GM13976 (cell line): ENCODE measurements at regions not wholly inside any gene's neighbourhood (a gene's known extent, or its start where the extent isn't known, plus 50 kb on each side); places are given as distances from the start of the nearest gene placed in this dataset.
A peak's percentile ranks its signal among the peaks of the same experiment; 100 is the strongest.

Experiments used
- DNase-seq: peaks from one replicate; pipeline ENCODE4 v3.0.0; 2012; ENCODE audit warnings: low spot score
- CTCF ChIP-seq: IDR thresholded peaks from 2 replicates; pipeline ENCODE4 v1.5.1; 2012; ENCODE audit warnings: borderline replicate concordance, mild to moderate bottlenecking; ENCODE audit not compliant: insufficient read depth; ENCODE audit errors: extremely low read depth, missing control alignments, control extremely low read depth
- in situ Hi-C: fragments of 300-500 bp; cut with MboI; formaldehyde crosslinking; loops from one replicate; pipeline ENCODE4 v1.12.0; 2022; ENCODE audit warnings: low sequenced_read_pairs, mixed read lengths, inconsistent platforms; ENCODE audit not compliant: unreplicated experiment

GRCh38 chr14:86050757-86051156, 520.8 kb downstream of the FLRT2 start:
- no peak for TF ChIP-seq CTCF
- no peak for DNase-seq
- in situ Hi-C loops: no loop called here

GRCh38 chr14:86050072-86050683, 520.2 kb downstream of the FLRT2 start:
- no peak for DNase-seq
- TF ChIP-seq CTCF: no peak

GRCh38 chr14:86039176-86039575, 509.2 kb downstream of the FLRT2 start:
- in situ Hi-C loops: no loop called here
- TF ChIP-seq CTCF: no peak
- no peak for DNase-seq

More at GRCh38 chr14:86050072-86050683, 520.2 kb downstream of the FLRT2 start:
- in situ Hi-C loops: no loop called here

- DNase-seq: peak; percentile 2
- TF ChIP-seq CTCF: peak; percentile 80
- in situ Hi-C loops: no loop called here
Measured at GRCh38 chr14:86038387-86039042, 508.6 kb downstream of the FLRT2 start.

- TF ChIP-seq CTCF: peak; percentile 8
- in situ Hi-C loops: no loop called here
- peak; percentile 3 for DNase-seq
Measured at GRCh38 chr14:86035882-86036281, 505.9 kb downstream of the FLRT2 start.

- TF ChIP-seq CTCF: no peak
- DNase-seq: no peak
- in situ Hi-C loops: no loop called here
Measured at GRCh38 chr14:86027990-86028389, 498.0 kb downstream of the FLRT2 start.
